MCF 10A (cell line): ENCODE measurements at regions not wholly inside any gene's neighbourhood (a gene's known extent, or its start where the extent isn't known, plus 50 kb on each side); places are given as distances from the start of the nearest gene placed in this dataset.

Experiments
- BruUV-seq: library from RNA; stranded (reverse); fragments of 400-500 nt; replicated peaks from 2 replicates; lab custom pipeline; 2021; lab: Mats Ljungman, UMichigan
- CTCF ChIA-PET: fragments of 300-600 bp; sonication (Branson Sonifier 250); formaldehyde crosslinking; extraction: SDS; loops from one replicate; lab custom pipeline; 2021; ENCODE audit warnings: antibody characterized with exemption, inconsistent platforms; lab: Yijun Ruan, JAX
- POLR2A ChIA-PET: fragments of 300-600, 350-650 bp; sonication (Branson Sonifier 250); formaldehyde crosslinking; extraction: SDS; loops from one replicate; lab custom pipeline; 2020; ENCODE audit warnings: antibody characterized with exemption, inconsistent platforms; lab: Yijun Ruan, JAX
- DNase-seq: peaks from one replicate; pipeline ENCODE4 v3.0.0-alpha.2; 2018; ENCODE audit not compliant: unreplicated experiment
- H3K27ac Mint-ChIP-seq: one replicate; pipeline ENCODE4 v1.8.0; 2022; ENCODE audit warnings: mild to moderate bottlenecking, low read depth, mixed read lengths; ENCODE audit not compliant: unreplicated experiment
- H3K27me3 Mint-ChIP-seq: one replicate; pipeline ENCODE4 v1.8.0; 2022; ENCODE audit warnings: mixed read lengths; ENCODE audit not compliant: insufficient read depth, unreplicated experiment
- H3K36me3 Mint-ChIP-seq: one replicate; pipeline ENCODE4 v1.8.0; 2022; ENCODE audit warnings: mild to moderate bottlenecking, moderate library complexity, mixed read lengths; ENCODE audit not compliant: insufficient read depth, unreplicated experiment
- H3K4me1 Mint-ChIP-seq: one replicate; pipeline ENCODE4 v1.8.0; 2022; ENCODE audit warnings: mixed read lengths; ENCODE audit not compliant: insufficient read depth, unreplicated experiment
- H3K4me3 Mint-ChIP-seq: one replicate; pipeline ENCODE4 v1.8.0; 2022; ENCODE audit warnings: mild to moderate bottlenecking, moderate library complexity, mixed read lengths; ENCODE audit not compliant: unreplicated experiment
- H3K9me3 Mint-ChIP-seq: one replicate; pipeline ENCODE4 v1.8.0; 2022; ENCODE audit warnings: mixed read lengths; ENCODE audit not compliant: unreplicated experiment
- intact Hi-C: fragments of 100-400 bp; cut with micrococcal nuclease; formaldehyde crosslinking; loops from 2 replicates; pipeline ENCODE4 v1.14.1; 2022
- TF ChIP-seq, protein P1 (sequence below): fragments of 200-600 bp; IDR thresholded peaks from one replicate; pipeline ENCODE4 v1.8.0; 2022; ENCODE audit warnings: antibody characterized with exemption, mild to moderate bottlenecking; ENCODE audit not compliant: unreplicated experiment

DNA sequence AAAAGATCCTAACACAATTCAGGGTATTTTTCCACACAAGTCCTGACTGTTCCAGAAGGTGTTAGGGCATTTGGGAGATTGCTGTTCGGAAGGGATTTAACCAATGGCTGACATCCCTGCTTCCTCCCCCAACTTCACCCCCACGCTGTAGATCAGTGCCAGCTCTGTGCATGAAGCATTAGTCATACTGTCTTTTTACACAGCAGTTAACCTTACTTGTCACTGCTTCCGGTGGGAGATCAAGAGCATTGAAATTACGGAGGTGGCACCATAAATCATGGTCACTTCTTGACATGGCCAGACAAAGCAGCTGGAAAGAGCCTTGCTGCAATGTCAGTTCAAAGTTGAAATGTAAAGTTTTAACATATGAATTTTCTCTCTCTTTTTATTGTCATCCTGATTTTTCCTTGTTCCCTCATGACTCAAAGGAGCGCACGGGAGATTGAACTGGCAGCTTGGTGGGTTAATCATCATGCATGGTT lies 70.2 kb downstream of the HRH4 start:
- Mint-ChIP-seq H3K36me3 (no peaks in the 10 kb centered on the region), H3K9me3 (peaks cover 8% of the 10 kb centered on the region), H3K27ac (no peak overlapping the region), H3K4me3 (no peak overlapping the region), H3K4me1 (peaks cover 9% of the 10 kb centered on the region), H3K27me3 (peaks cover 16% of the 10 kb centered on the region)
- BruUV-seq = no TSS peak
- intact Hi-C loops = no loop called here
- CTCF ChIA-PET = interaction anchor here (0.8 to 3.4 kb wide), 6 partner anchors 13 to 599 kb away, joined by 3 to 23 read pairs (median 4); no protein-coding TSS in a partner anchor
- POLR2A ChIA-PET = no interaction called here
- TF ChIP-seq, protein P1, sequence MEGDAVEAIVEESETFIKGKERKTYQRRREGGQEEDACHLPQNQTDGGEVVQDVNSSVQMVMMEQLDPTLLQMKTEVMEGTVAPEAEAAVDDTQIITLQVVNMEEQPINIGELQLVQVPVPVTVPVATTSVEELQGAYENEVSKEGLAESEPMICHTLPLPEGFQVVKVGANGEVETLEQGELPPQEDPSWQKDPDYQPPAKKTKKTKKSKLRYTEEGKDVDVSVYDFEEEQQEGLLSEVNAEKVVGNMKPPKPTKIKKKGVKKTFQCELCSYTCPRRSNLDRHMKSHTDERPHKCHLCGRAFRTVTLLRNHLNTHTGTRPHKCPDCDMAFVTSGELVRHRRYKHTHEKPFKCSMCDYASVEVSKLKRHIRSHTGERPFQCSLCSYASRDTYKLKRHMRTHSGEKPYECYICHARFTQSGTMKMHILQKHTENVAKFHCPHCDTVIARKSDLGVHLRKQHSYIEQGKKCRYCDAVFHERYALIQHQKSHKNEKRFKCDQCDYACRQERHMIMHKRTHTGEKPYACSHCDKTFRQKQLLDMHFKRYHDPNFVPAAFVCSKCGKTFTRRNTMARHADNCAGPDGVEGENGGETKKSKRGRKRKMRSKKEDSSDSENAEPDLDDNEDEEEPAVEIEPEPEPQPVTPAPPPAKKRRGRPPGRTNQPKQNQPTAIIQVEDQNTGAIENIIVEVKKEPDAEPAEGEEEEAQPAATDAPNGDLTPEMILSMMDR = no peak
- DNase-seq = peak; percentile 72

GRCh38 chr18:24534271-24534670 lies 73.8 kb downstream of the HRH4 start:
- no peak overlapping the region for H3K4me3 Mint-ChIP-seq
- TF ChIP-seq, protein P1 = no peak
- no peaks in the 10 kb centered on the region for H3K36me3 Mint-ChIP-seq
- CTCF ChIA-PET = interaction anchor here (1.0 kb wide), 1 partner anchor 12 kb away, joined by 3 read pairs; no protein-coding TSS in a partner anchor
- no peak overlapping the region for H3K27ac Mint-ChIP-seq
- peaks cover 8% of the 10 kb centered on the region for H3K9me3 Mint-ChIP-seq
- intact Hi-C loops = no loop called here
- H3K4me1 Mint-ChIP-seq = peaks cover 15% of the 10 kb centered on the region
- POLR2A ChIA-PET = no interaction called here
- BruUV-seq = no TSS peak
- DNase-seq = no peak
- H3K27me3 Mint-ChIP-seq = peaks cover 47% of the 10 kb centered on the region

DNA sequence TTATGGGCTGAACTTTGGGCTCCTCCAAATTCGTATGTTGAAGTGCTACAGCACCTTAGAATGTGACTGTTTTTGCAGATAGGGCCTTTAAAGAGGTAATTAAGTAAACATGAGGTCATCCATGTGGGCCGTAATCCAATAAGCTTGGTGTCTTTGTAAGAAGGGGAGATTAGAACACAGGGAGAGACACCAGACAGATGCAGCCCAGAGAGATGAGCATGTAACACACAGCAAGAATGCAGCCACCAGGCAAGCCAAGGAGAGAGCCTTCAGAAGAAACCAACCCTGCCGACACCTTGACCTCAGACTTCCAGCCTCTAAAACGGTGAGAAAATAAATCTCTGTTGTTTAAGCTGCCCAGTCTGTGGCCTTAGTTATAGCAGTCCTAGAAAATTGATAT lies 74.3 kb downstream of the HRH4 start:
- no peaks in the 10 kb centered on the region for H3K36me3 Mint-ChIP-seq
- no peak overlapping the region for H3K27ac Mint-ChIP-seq
- H3K9me3 Mint-ChIP-seq = peaks cover 8% of the 10 kb centered on the region
- ChIA-PET CTCF (interaction anchor here (0.6 to 1.0 kb wide), 2 partner anchors 12 to 99 kb away, joined by 3 read pairs; no protein-coding TSS in a partner anchor), POLR2A (no interaction called here)
- peaks cover 15% of the 10 kb centered on the region for H3K4me1 Mint-ChIP-seq
- TF ChIP-seq, protein P1 = no peak
- H3K4me3 Mint-ChIP-seq = no peak overlapping the region
- BruUV-seq = no TSS peak
- no peak for DNase-seq
- H3K27me3 Mint-ChIP-seq = peaks cover 47% of the 10 kb centered on the region
- intact Hi-C loops = no loop called here

DNA sequence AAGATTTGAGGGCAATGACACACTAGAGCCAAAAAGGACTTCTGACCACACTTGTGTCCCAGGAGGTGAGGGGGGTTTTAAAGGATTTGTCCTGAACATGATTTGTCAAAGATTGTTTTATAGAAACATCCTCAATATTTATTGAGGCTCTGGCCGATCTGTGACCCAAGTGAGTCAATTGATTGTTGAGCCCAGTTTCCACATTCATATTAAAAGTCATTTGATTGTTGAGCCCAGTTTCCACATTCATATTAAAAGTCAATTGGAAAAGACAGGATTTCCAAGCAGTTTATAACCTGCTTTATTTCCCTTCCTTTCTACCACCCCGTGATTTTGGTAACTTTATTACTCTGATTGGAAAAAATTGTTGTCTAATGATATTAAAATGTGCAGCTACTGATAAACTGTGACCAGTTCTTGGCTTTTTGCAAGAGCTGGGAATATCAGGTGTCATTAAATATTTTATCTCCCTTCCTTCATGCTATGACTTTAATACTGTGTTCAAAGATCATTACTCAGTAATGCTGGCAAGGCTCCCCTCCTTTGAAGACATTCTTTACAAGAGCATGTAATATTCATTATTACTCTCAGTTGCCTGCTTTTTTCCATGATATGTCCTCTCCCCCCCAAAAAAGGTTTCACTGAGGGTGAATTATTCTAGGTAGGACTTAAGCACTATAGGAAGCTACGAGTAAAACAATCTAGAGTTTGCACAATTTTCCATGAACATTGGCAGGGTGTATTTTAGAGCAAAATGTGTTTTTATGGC lies 75.3 kb downstream of the HRH4 start:
- H3K9me3 Mint-ChIP-seq = peaks cover 8% of the 10 kb centered on the region
- peaks cover 47% of the 10 kb centered on the region for H3K27me3 Mint-ChIP-seq
- H3K4me1 Mint-ChIP-seq = peaks cover 8% of the 10 kb centered on the region
- H3K36me3 Mint-ChIP-seq = no peaks in the 10 kb centered on the region
- BruUV-seq = no TSS peak
- ChIA-PET POLR2A (no interaction called here), CTCF (interaction anchor here (0.6 to 2.9 kb wide), 3 partner anchors 11 to 191 kb away, joined by 3 to 11 read pairs (median 3); no protein-coding TSS in a partner anchor)
- DNase-seq = no peak
- TF ChIP-seq, protein P1 = no peak
- intact Hi-C loops = no loop called here
- H3K4me3 Mint-ChIP-seq = no peak overlapping the region
- no peak overlapping the region for H3K27ac Mint-ChIP-seq
